ENCODE measurements at regions not wholly inside any gene's neighbourhood (a gene's known extent, or its start where the extent isn't known, plus 50 kb on each side); places are given as distances from the start of the nearest gene placed in this dataset.

DNA sequence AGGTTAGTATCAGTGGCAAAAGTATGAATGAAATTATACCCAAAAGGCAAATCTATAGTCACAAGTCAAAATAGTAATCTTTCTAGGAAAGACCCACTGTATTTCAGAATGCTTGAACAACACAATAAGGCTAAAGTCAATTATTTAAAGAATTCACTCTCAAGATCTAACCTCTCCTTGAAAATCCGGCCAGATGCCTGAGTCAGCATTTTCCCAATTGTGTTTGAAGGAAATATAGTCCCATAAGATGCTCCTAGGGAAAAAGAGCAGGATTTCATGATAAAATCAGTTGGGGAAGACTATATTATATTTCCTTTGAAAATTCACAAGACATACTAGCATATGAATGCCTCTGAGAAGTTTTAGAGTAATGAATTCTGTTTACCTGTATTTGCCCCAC, 1075.0 kb downstream of the GRM8 start:
- DNase-seq (ENCODE audit: low spot score): no peak
- no peak for TF ChIP-seq CTCF (IDR thresholded peaks at IDR 0.05; ENCODE audit: extremely low read depth, insufficient read depth, missing control alignments)
- in situ Hi-C loops (cut with MboI; ENCODE audit: low pct_unique_long_range_greater_than_20kb, low sequenced_read_pairs, unreplicated experiment): no loop called here

- DNase-seq (ENCODE audit: low spot score): no peak
- in situ Hi-C loops (cut with MboI; ENCODE audit: low pct_unique_long_range_greater_than_20kb, low sequenced_read_pairs, unreplicated experiment): no loop called here
- no peak for TF ChIP-seq CTCF (IDR thresholded peaks at IDR 0.05; ENCODE audit: extremely low read depth, insufficient read depth, missing control alignments)
Observed at GRCh38 chr7:126166645-126167044, 1086.1 kb downstream of the GRM8 start.

DNA sequence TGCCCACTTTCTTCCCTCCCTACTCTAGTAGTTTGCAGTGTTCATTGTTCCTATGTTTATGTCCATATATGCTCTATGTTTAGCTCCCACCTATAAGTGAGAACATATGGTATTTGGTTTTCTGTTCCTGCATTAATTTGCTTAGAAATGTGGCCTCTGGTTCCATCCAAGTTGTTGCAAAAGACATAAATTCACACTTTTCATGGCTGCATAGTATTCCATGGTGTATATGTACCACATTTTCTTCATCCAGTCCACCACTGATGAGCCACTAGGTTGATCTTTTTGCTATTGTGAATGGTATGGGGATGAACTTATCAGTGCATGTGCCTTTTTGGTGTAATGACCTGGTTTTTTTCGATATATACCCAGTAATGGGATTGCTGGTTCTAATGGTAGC, 1089.1 kb downstream of the GRM8 start:
- TF ChIP-seq CTCF (IDR thresholded peaks at IDR 0.05; ENCODE audit: extremely low read depth, insufficient read depth, missing control alignments): no peak
- in situ Hi-C loops (cut with MboI; ENCODE audit: low pct_unique_long_range_greater_than_20kb, low sequenced_read_pairs, unreplicated experiment): no loop called here

DNA sequence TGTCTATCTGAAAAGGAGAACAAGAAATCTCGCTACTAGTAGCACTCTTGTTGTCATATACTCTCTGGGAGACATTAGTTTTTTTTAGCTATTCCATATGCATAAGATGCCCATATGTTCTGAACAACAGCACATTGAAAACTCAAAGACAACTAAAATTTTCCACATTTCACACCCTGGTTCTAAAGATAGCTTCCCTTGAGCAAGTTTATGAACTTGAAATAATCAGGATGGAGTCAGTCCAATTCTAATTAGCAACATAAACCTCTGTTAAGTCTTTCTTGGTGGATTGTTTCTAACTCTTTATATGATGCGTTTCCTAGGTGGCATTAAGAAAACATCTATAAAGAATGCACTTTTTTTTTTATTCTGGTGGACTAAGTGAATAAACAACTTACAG, 1095.3 kb downstream of the GRM8 start:
- no peak for TF ChIP-seq CTCF (IDR thresholded peaks at IDR 0.05; ENCODE audit: extremely low read depth, insufficient read depth, missing control alignments)
- no peak for DNase-seq (ENCODE audit: low spot score)
- in situ Hi-C loops (cut with MboI; ENCODE audit: low pct_unique_long_range_greater_than_20kb, low sequenced_read_pairs, unreplicated experiment): no loop called here

More for the DNA sequence above, 1089.1 kb downstream of the GRM8 start:
- no peak for DNase-seq (ENCODE audit: low spot score)

DNA sequence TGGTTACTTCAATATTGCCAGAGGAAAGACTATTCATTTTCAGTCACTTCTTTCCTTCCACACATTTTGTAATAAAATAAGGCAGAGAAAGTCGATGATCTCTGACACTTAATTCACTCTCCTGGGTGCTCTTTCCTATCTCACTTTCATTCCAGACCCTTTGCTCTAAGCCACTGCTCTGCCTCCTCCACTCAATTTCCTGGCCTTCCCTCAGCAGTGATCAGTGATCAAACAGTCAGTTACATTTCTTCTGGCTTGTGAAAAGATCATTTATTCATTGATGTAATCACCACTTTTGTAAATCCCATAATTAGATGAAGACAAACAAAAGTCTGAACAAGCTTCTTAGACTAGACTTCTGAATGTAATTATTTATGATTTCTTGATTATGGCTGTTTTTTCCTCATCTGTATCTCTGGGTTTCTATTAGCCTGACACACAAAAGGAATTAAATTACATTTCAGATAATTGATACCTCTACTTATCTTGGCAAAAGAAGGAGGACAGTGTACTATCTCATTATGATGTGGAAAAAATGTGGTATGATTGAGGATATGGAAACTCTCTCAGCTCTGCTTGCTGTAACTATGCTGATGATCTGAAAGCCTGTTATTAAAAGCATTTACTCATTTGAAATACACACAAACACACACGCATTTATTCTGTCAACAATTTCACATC, 1102.3 kb downstream of the GRM8 start:
- in situ Hi-C loops (cut with MboI; ENCODE audit: low pct_unique_long_range_greater_than_20kb, low sequenced_read_pairs, unreplicated experiment): no loop called here

DNA sequence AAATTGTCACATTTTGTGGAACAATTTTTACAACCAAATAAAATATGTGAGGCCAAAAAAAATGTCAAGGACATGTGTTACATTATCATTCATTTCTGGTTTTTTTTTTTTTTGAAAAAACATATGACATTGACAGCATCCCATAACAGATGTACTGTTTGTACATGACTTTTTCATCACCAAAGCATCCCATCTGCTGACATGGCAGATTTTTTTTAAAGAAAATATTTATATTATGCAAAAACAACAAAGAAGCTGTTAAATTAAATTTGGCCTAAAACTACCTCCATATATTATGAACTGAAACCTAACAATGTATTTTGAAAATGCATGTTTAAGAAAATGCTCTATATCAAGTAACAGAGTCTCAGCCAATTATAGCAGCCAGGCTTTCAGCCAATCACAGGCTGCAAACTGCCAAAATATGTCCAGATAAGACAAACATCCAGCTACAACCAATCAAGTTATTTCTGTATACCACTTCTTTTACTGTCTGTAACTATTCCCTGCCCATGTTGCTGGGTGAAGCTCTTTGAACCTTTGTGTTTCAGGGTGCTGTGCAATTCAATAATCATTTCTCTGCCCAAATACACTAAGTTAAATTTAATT, 1111.8 kb downstream of the GRM8 start:
- TF ChIP-seq CTCF (IDR thresholded peaks at IDR 0.05; ENCODE audit: extremely low read depth, insufficient read depth, missing control alignments): no peak
- DNase-seq (ENCODE audit: low spot score): no peak
- in situ Hi-C loops (cut with MboI; ENCODE audit: low pct_unique_long_range_greater_than_20kb, low sequenced_read_pairs, unreplicated experiment): no loop called here

More for the DNA sequence above, 1102.3 kb downstream of the GRM8 start:
- DNase-seq (ENCODE audit: low spot score): no peak
- TF ChIP-seq CTCF (IDR thresholded peaks at IDR 0.05; ENCODE audit: extremely low read depth, insufficient read depth, missing control alignments): no peak
